Stimulated activated CD4-positive, alpha-beta T cell treated with anti-CD3 and anti-CD28 coated beads, Interleukin-1b, Interleukin-23, amount 100 ng/mL, for 1 hour (primary cell): ENCODE measurements at regions not wholly inside any gene's neighbourhood (a gene's known extent, or its start where the extent isn't known, plus 50 kb on each side); places are given as distances from the start of the nearest gene placed in this dataset.
"Not testable (repeated sequence)": the region's sequence is repeated elsewhere in the genome, so short reads cannot be mapped to it uniquely, and the experiment has no call there.

ENCODE experiments used
- DNase-seq, 2 donors: peaks; one replicate each; pipeline ENCODE4 v3.0.0-alpha.2; 2020; ENCODE audit warnings: low read depth in 2 of 2

DNA sequence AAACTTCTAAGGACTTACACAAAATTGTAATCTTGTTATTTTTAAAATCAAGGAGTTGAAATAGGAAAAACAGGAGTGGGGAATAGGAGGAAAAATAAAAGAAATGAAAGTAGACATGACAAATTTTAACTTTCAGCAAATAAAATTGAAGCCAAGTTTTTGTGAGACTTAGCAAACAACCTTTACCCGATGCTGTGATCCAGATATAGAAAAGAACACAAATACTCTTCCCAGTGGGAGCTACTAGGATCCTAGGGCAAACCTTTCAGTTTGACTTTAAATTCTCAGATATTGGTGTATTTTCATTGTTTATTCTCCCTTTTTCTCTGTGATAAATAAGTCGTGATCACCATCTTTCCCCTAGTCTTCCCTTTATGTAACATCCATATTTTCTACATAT is 968.7 kb upstream of the CITED2 start:
- no peak for DNase-seq

DNA sequence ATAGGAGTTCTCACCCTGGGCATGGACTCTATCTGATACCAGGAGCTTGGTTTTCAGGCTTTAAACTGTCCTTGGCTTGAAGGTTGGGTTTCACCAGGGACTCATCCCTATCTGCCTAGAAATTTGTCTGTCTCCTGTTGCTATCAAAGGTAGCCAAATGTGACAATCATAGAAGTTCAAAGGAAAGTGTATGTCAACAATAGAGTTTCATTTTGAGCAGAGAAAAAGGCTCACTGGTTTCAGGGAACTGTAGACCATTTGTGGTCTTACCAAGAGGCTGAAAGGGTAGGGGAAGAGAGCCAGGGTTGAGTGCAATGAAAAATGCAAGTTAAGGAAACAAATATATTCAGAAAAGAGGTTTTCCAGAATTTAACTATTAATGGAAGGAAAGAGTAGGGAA is 966.8 kb upstream of the CITED2 start:
- DNase-seq, result no peak

- no peak for DNase-seq
Measured at GRCh38 chr6:140340795-140341194, 966.3 kb upstream of the CITED2 start.

- not testable (repeated sequence) for DNase-seq
Measured at GRCh38 chr6:140339084-140339483, 964.6 kb upstream of the CITED2 start.

- no peak for DNase-seq
Measured at GRCh38 chr6:140321891-140322290, 947.4 kb upstream of the CITED2 start.

DNA sequence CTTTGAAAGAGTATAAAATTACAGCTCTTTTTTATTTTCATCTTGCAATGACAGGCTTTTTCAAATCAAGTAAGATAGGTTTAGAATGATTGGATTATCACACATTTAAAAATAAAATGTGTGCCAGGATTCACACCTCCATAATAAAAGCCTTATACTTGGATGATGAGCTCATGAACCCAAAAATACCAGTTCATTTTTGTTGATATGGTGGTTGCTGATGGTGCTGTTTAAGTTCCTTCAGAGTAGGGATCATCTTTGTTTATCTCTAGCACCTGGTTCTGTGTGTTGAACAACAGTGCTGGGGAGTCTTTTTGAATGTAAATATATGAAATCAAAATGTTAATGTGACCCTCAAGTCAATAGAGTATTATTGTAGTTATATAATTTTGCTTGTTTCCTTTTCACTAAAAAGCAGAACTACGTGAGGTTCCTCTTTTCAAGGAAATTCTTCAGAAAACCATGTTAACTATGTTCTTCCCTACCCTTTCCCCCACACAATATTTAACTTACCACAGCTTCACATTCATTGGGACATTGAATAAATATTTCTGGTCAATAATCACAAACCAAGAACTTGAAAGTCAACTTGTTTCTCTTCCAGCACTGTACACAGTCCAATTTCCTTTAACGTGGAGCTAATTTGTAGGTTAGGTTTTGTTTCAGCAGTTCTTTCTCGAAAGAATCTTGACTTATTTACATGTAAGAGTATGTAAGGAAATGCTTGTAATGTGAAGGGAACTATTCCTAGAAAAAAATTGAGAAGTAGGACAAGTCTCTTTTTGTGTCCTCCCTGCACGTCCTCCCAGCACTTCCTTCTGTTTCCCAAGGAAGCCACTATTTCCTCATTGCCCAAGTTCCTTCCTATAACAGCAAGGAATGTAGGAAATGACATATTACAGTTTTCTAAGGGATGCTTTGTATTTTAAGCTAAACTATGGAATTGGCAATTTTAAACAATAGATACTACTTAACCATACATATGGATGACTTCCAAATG is 945.9 kb upstream of the CITED2 start:
- no peak for DNase-seq

- no peak for DNase-seq
Measured at GRCh38 chr6:140319209-140319608, 944.8 kb upstream of the CITED2 start.

DNA sequence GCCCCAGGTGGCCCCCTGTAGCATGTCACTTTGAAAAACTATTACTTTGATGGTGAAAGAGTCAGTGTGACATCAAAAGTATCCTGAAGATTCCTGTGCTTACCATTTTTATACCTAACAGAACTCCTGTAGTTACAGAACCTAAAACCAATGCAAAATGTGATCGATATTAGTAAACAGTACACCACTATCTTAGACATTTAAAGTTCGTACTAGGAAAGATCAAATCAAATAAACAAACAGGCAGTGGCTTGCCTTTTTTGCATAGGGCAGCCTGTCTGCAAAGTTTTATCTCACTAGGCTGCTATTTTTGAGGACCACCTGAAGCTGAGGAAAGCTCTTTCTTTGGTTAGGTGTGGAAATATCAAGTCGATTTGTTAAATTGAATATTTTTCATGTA is 944.0 kb upstream of the CITED2 start:
- DNase-seq, result no peak

- no peak for DNase-seq
Measured at GRCh38 chr6:140317950-140318349, 943.5 kb upstream of the CITED2 start.

GRCh38 chr6:140316966-140317365 is 942.5 kb upstream of the CITED2 start:
- no peak for DNase-seq

DNA sequence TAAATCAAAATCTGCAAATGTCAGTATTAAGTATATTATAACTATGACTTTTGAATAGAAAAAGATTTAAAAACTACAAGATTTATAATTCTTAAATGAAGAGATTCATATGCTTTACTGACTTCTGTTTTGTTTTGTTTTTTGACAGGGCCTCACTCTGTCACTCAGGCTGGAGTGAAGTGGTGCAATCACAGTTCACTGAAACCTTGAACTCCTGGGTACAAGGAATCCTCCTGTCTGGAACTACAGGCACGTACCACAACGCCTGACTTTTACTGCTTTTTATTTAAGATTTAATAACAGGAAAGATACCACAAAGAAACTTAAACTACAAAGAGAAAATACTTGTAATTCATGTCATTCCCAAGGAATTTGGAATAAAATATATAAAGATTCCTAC is 940.2 kb upstream of the CITED2 start:
- DNase-seq, result no peak

- no peak for DNase-seq
Measured at GRCh38 chr6:140311146-140311545, 936.7 kb upstream of the CITED2 start.

GRCh38 chr6:140303218-140303949 is 928.9 kb upstream of the CITED2 start:
- no peak for DNase-seq

- no peak for DNase-seq
Measured at GRCh38 chr6:140300331-140300730, 925.9 kb upstream of the CITED2 start.

- no peak for DNase-seq
Measured at GRCh38 chr6:140289186-140289585, 914.7 kb upstream of the CITED2 start.

DNA sequence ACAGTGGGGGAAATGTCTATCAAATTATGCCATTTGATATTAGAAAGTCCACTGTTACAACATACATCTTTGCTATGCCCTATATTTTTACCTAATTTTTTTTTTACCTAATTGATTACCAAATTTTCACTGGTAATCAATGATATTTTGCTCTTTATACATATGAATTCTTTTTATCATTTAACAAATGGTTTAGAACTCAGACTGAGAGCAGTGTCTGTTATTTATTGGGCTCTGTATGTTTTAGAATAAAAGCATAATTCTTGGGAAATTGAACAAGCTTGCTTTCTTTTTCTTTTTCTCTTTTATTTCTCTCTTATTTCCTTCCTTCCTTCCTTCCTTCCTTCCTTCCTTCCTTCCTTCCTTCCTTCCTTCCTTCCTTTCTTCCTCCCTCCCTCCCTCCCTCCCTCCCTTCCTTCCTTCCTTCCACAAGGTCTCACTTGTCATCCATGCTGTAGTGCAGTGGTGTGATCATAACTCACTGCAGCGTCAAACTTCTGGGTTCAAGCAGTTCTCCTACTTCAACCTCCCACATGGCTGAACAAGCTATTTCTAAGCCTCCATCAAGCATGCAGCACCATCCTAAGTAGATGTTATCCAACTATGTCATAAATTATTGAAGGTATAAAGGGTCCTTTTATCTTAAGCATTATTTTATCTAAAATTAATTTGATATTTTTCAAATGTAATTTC is 911.7 kb upstream of the CITED2 start:
- DNase-seq, result no peak

GRCh38 chr6:140285471-140285870 is 911.0 kb upstream of the CITED2 start:
- no peak for DNase-seq

DNA sequence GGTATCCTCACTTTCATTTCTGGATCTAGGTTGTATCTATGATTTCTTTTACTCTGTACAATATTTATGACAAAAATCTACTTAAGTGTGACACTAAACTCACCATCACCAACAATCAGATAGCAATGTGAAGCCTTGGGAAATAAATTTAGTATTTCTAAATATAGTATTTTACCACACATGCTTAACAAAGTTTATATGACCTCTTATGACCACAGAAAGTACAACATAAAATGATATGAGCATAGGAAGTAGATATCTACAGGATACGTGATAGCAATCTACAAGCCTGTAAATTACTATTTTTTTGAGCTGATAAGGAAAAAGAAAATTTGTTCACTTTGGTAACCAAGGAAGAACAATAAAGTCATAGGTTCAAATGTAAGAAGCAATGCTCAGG is 910.4 kb upstream of the CITED2 start:
- DNase-seq, result no peak

- DNase-seq, result no peak
Measured at GRCh38 chr6:140283197-140283596, 908.7 kb upstream of the CITED2 start.

GRCh38 chr6:140281767-140282166 is 907.3 kb upstream of the CITED2 start:
- DNase-seq, result no peak

- no peak for DNase-seq
Measured at GRCh38 chr6:140281236-140281635, 906.8 kb upstream of the CITED2 start.

- DNase-seq, result no peak
Measured at GRCh38 chr6:140276719-140277118, 902.3 kb upstream of the CITED2 start.
